GM10266 (cell line): ENCODE measurements at regions not wholly inside any gene's neighbourhood (a gene's known extent, or its start where the extent isn't known, plus 50 kb on each side); places are given as distances from the start of the nearest gene placed in this dataset.

Source experiments
- DNase-seq: peaks from one replicate; pipeline ENCODE4 v3.0.0; 2012; ENCODE audit errors: extremely low spot score
- TF ChIP-seq, protein P1 (sequence below): IDR thresholded peaks from 2 replicates; pipeline ENCODE4 v1.5.1; 2012; ENCODE audit warnings: mild to moderate bottlenecking, low read depth; ENCODE audit not compliant: control insufficient read depth, insufficient read depth; ENCODE audit errors: missing control alignments

DNA sequence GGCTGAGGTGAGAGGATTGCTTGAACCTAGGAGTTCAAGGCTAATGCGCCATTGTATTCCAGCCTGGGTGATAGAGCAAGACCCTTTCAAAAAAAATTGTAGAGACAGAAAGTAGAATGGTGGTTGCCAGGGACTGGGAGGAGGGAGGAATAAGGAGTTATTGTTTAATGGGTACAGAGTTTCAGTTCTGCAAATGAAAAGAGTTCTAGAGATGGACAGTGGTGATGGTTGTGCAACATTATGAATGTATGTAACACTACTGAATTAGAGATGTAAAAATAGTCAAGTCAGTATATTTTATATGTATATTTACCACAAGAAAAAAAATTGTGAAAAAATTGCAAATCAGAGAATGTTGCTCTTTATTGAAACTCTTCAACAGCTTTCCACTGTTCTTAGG, 266.5 kb upstream of the NPY start:
- no peak for DNase-seq
- TF ChIP-seq, protein P1, sequence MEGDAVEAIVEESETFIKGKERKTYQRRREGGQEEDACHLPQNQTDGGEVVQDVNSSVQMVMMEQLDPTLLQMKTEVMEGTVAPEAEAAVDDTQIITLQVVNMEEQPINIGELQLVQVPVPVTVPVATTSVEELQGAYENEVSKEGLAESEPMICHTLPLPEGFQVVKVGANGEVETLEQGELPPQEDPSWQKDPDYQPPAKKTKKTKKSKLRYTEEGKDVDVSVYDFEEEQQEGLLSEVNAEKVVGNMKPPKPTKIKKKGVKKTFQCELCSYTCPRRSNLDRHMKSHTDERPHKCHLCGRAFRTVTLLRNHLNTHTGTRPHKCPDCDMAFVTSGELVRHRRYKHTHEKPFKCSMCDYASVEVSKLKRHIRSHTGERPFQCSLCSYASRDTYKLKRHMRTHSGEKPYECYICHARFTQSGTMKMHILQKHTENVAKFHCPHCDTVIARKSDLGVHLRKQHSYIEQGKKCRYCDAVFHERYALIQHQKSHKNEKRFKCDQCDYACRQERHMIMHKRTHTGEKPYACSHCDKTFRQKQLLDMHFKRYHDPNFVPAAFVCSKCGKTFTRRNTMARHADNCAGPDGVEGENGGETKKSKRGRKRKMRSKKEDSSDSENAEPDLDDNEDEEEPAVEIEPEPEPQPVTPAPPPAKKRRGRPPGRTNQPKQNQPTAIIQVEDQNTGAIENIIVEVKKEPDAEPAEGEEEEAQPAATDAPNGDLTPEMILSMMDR: no peak

GRCh38 chr7:24018331-24018730, 265.7 kb upstream of the NPY start:
- DNase-seq: no peak
- TF ChIP-seq, protein P1: no peak

GRCh38 chr7:24019841-24020240, 264.1 kb upstream of the NPY start:
- no peak for DNase-seq

GRCh38 chr7:24024276-24025068, 259.5 kb upstream of the NPY start:
- DNase-seq: no peak
- TF ChIP-seq, protein P1: no peak

More at GRCh38 chr7:24019841-24020240, 264.1 kb upstream of the NPY start:
- TF ChIP-seq, protein P1: no peak

GRCh38 chr7:24025094-24025493, 258.9 kb upstream of the NPY start:
- TF ChIP-seq, protein P1: no peak
- no peak for DNase-seq

GRCh38 chr7:24025765-24026164, 258.2 kb upstream of the NPY start:
- TF ChIP-seq, protein P1: no peak

DNA sequence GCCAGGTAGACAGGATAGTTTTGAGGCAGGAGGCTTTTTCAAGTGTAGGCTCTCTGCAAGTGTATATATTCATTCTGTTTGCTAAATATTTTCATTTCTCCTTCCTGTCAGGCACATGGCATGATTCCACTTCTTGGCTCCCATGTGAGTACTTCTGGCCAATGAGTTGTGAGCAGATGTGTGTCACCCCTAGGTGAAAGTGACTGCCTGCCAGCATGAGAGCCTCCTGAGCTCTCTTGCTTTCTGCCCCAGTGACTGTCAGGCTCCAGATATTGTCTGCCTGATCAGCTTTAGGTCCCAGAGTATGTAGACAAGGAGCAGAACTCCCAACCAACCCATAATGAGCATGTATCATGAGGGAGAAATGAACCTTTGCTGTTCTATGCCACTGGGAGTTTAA, 257.6 kb upstream of the NPY start:
- TF ChIP-seq, protein P1: no peak
- DNase-seq: no peak

More at GRCh38 chr7:24025765-24026164, 258.2 kb upstream of the NPY start:
- no peak for DNase-seq
